ENCODE measurements at regions not wholly inside any gene's neighbourhood (a gene's known extent, or its start where the extent isn't known, plus 50 kb on each side); places are given as distances from the start of the nearest gene placed in this dataset.

GRCh38 chr12:115235880-115236279, 551.9 kb upstream of the TBX3 start:
- TF ChIP-seq YY1 (IDR thresholded peaks at IDR 0.05; ENCODE audit: insufficient read depth, insufficient read length) (no peak), SUZ12 (IDR thresholded peaks at IDR 0.05; ENCODE audit: extremely low read depth, insufficient read depth, insufficient read length) (no peak)

Measured in NT2/D1 (cell line).